Hepatocyte (in vitro differentiated cells): ENCODE measurements at regions not wholly inside any gene's neighbourhood (a gene's known extent, or its start where the extent isn't known, plus 50 kb on each side); places are given as distances from the start of the nearest gene placed in this dataset.

ENCODE experiments used
- DNase-seq: peaks from one replicate; pipeline ENCODE4 v3.0.0-alpha.2; 2016; ENCODE audit warnings: low spot score
- H2AFZ ChIP-seq: fragments of 200-600 bp; sonication (generic); 2 replicates; pipeline ENCODE4 v1.6.0; 2016; ENCODE audit warnings: antibody characterized with exemption, mild to moderate bottlenecking
- H3K27ac ChIP-seq: fragments of 200-600 bp; sonication (generic); 2 replicates; pipeline ENCODE4 v1.5.1; 2016; ENCODE audit warnings: mild to moderate bottlenecking
- H3K27me3 ChIP-seq: fragments of 200-600 bp; sonication (generic); 2 replicates; pipeline ENCODE4 v1.6.1; 2016
- H3K36me3 ChIP-seq: fragments of 200-600 bp; sonication (generic); replicated peaks from 2 replicates; pipeline ENCODE4 v1.5.1; 2016; ENCODE audit warnings: low read depth; ENCODE audit not compliant: insufficient read depth
- H3K4me1 ChIP-seq: fragments of 200-600 bp; sonication (generic); 2 replicates; pipeline ENCODE4 v1.5.1; 2016; ENCODE audit warnings: mild to moderate bottlenecking, moderate library complexity; ENCODE audit not compliant: insufficient read depth
- H3K4me2 ChIP-seq: fragments of 200-600 bp; sonication (generic); 2 replicates; pipeline ENCODE4 v1.6.0; 2016
- H3K4me3 ChIP-seq: fragments of 200-600 bp; sonication (generic); 2 replicates; pipeline ENCODE4 v1.5.1; 2016; ENCODE audit warnings: mild to moderate bottlenecking
- H3K79me2 ChIP-seq: fragments of 200-600 bp; sonication (generic); 2 replicates; pipeline ENCODE4 v1.6.0; 2017; ENCODE audit warnings: mild to moderate bottlenecking
- H3K9me2 ChIP-seq: fragments of 200-600 bp; sonication (generic); replicated peaks from 2 replicates; pipeline ENCODE4 v1.6.0; 2017; ENCODE audit warnings: mild to moderate bottlenecking; ENCODE audit not compliant: insufficient read depth
- H3K9me3 ChIP-seq: fragments of 200-600 bp; sonication (generic); 2 replicates; pipeline ENCODE4 v1.5.1; 2016; ENCODE audit warnings: low read depth, mild to moderate bottlenecking
- H4K20me1 ChIP-seq: fragments of 200-600 bp; sonication (generic); 2 replicates; pipeline ENCODE4 v1.6.0; 2016; ENCODE audit warnings: mild to moderate bottlenecking; ENCODE audit not compliant: insufficient read depth, poor library complexity, severe bottlenecking
- EZH2 ChIP-seq: fragments of 200-600 bp; sonication (generic); IDR thresholded peaks from 2 replicates; pipeline ENCODE4 v1.6.1; 2016; ENCODE audit warnings: antibody characterized with exemption, mild to moderate bottlenecking, borderline replicate concordance
- EZH2phosphoT487 ChIP-seq: fragments of 200-600 bp; sonication (generic); IDR thresholded peaks from one replicate; pipeline ENCODE4 v1.6.1; 2018; ENCODE audit warnings: antibody characterized with exemption, mild to moderate bottlenecking, low read depth, moderate library complexity; ENCODE audit not compliant: unreplicated experiment, severe bottlenecking
- WGBS: methylation state at CpG from one replicate; pipeline ENCODE4 v1.1.6; 2016; ENCODE audit warnings: low lambda C conversion rate; ENCODE audit errors: missing lambda C conversion rate; 5-methylcytosine and 5-hydroxymethylcytosine counted together
- TF ChIP-seq, protein P1 (sequence below): fragments of 200-600 bp; sonication (generic); IDR thresholded peaks from 2 replicates; pipeline ENCODE4 v1.5.1; 2016; ENCODE audit warnings: antibody characterized with exemption, mild to moderate bottlenecking; ENCODE audit not compliant: poor library complexity

DNA sequence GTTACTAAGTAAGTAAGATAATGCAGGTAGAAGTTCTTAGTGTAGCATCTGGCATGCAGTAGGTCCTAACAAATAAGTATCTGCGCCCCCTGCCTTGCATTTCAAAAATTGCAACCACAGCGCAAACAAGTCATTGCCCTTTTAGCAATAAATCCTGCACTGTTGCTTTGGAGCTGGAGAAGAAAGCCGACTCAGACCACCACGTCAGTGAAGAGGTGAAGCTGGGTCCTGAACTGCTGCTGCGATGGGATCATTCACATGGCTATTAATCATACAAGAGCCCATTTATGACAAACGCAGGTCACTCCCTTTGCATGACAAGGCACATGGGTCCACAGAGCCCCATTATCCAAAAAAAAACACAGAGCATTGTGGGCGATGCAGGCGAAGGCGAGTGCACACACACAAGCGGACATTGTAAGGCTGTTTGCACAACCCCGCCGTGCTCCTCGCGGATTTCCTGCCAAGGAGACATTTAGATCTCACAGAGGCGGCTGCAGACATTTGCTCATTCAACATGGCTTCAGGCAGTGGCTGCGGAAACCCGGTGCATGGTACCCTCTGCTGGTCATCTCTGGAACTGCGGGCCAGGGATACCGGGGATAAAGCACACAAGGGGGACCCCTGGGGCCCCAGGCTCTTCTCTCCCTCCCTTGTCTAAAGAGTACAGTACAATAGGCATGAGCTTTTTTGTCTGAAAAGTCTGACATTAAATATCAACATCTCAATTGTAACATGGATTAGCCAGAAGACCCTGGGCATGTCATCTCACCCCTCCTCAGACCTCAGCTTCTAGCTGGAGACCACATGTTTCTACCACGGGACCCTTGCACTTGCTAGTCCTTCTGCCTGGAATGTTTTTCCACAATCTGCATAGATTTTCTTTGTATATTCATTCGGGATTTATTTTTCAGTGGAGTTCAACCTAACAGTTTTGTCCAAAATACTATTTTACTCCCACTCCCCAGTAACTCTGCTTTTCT lies 56.7 kb downstream of the CYRIA start:
- Histone ChIP-seq H3K27me3 (no peaks in the 10 kb centered on the region), H3K36me3 (no peaks in the 10 kb centered on the region), H3K4me2 (peak overlapping the region; percentile 91), H3K79me2 (no peaks in the 10 kb centered on the region), H3K9me3 (no peaks in the 10 kb centered on the region), H3K4me3 (peak overlapping the region; percentile 22), H2AFZ (peak overlapping the region; percentile 55), H3K27ac (peak overlapping the region; percentile 23), H4K20me1 (no peaks in the 10 kb centered on the region), H3K9me2 (no peaks in the 10 kb centered on the region), H3K4me1 (peaks cover 7% of the 10 kb centered on the region)
- no peak for TF ChIP-seq EZH2
- TF ChIP-seq, protein P1, sequence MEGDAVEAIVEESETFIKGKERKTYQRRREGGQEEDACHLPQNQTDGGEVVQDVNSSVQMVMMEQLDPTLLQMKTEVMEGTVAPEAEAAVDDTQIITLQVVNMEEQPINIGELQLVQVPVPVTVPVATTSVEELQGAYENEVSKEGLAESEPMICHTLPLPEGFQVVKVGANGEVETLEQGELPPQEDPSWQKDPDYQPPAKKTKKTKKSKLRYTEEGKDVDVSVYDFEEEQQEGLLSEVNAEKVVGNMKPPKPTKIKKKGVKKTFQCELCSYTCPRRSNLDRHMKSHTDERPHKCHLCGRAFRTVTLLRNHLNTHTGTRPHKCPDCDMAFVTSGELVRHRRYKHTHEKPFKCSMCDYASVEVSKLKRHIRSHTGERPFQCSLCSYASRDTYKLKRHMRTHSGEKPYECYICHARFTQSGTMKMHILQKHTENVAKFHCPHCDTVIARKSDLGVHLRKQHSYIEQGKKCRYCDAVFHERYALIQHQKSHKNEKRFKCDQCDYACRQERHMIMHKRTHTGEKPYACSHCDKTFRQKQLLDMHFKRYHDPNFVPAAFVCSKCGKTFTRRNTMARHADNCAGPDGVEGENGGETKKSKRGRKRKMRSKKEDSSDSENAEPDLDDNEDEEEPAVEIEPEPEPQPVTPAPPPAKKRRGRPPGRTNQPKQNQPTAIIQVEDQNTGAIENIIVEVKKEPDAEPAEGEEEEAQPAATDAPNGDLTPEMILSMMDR, result peak; percentile 94
- TF ChIP-seq EZH2phosphoT487, result no peak
- WGBS, result 6% methylated on average over 21 of the region's 21 CpGs
- peak; percentile 87 for DNase-seq

DNA sequence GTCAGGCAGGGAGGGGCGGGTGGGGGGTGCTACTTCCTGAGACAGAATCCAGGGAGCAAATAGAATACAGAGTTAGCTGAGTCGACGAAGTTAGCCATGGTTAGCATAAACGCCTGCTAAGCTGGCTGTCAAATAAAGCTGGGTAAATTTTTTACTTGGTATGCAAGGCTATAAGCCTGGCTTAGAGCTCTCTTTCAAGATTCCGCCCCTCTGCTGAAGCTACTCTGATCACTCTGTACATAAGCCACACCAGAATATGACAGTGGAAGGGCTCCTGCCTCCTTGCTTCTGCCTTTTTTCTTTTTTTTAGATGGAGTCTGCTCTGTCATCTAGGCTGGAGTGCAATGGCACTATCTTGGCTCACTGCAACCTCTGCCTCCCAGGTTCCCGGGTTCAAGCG lies 58.3 kb downstream of the CYRIA start:
- TF ChIP-seq EZH2phosphoT487 (no peak), EZH2 (no peak)
- TF ChIP-seq, protein P1, result no peak
- Histone ChIP-seq H3K9me3 (no peaks in the 10 kb centered on the region), H3K4me3 (no peak overlapping the region), H3K36me3 (no peaks in the 10 kb centered on the region), H3K79me2 (no peaks in the 10 kb centered on the region), H3K27me3 (no peaks in the 10 kb centered on the region), H2AFZ (no peak overlapping the region), H3K4me2 (no peak overlapping the region), H3K4me1 (peaks cover 4% of the 10 kb centered on the region), H3K9me2 (no peaks in the 10 kb centered on the region), H4K20me1 (no peaks in the 10 kb centered on the region), H3K27ac (no peak overlapping the region)
- peak; percentile 54 for DNase-seq
- 61% methylated on average over 4 of the region's 7 CpGs for WGBS

DNA sequence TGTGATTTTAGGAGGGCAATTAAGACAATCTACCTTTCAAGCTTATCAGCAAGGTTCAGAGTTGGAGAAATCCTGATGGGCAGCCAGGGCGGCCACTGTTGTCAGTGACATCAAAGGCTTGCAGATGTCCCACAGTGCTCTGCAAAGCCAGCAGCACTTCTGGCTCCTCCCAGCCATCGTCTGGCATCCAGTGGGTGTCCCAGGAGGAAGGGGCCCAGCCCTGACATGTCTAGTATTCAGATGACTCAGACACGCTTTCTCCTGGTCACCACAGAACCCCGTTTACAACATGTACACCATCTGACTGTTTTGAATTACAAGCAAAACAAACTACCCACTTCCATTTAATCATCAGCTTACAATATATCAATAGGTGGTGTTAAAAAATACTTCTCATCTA lies 61.4 kb downstream of the CYRIA start:
- no peak overlapping the region for H3K4me2 ChIP-seq
- no peak overlapping the region for H3K4me3 ChIP-seq
- TF ChIP-seq EZH2 (no peak), EZH2phosphoT487 (no peak)
- TF ChIP-seq, protein P1, result no peak
- H3K79me2 ChIP-seq, result no peaks in the 10 kb centered on the region
- H2AFZ ChIP-seq, result no peak overlapping the region
- H3K27ac ChIP-seq, result no peak overlapping the region
- no peaks in the 10 kb centered on the region for H3K27me3 ChIP-seq
- no peaks in the 10 kb centered on the region for H3K9me2 ChIP-seq
- H3K36me3 ChIP-seq, result no peaks in the 10 kb centered on the region
- no peaks in the 10 kb centered on the region for H4K20me1 ChIP-seq
- no peaks in the 10 kb centered on the region for H3K9me3 ChIP-seq
- 36% methylated on average over 4 of the region's 4 CpGs for WGBS
- H3K4me1 ChIP-seq, result peaks cover 4% of the 10 kb centered on the region
- peak; percentile 51 for DNase-seq
